ENCODE measurements at regions not wholly inside any gene's neighbourhood (a gene's known extent, or its start where the extent isn't known, plus 50 kb on each side); places are given as distances from the start of the nearest gene placed in this dataset.

- TF ChIP-seq ZNF596 (tag by site-specific recombination; IDR thresholded peaks at IDR 0.05) (no peak), ZBTB11 (tag by site-specific recombination; conservative IDR thresholded peaks at IDR 0.05; ENCODE audit: low read depth) (no peak)
Measured at GRCh38 chr13:73225990-73226389, 167.2 kb downstream of the KLF5 start (continued).

GRCh38 chr13:73224703-73225102, 165.9 kb downstream of the KLF5 start:
- H3K27ac ChIP-seq (ENCODE audit: extremely low read depth, low read depth, low read length), result no peak overlapping the region
- POLR2A ChIA-PET, result no interaction called here
- CTCF ChIA-PET, result no interaction called here
- no peak overlapping the region for H3K4me3 ChIP-seq (ENCODE audit: low read depth, low read length)
- H3K4me1 ChIP-seq (ENCODE audit: control insufficient read depth, insufficient read depth, low read length), result no peaks in the 10 kb centered on the region
- H3K9me3 ChIP-seq (ENCODE audit: control insufficient read depth, insufficient read depth, low read depth, low read length), result no peaks in the 10 kb centered on the region
- H3K36me3 ChIP-seq (ENCODE audit: control insufficient read depth in 2 of 2, insufficient read depth in 1 of 2, low read length in 2 of 2), result no peaks in the 10 kb centered on the region
- TF ChIP-seq SCRT2 (tag by site-specific recombination; IDR thresholded peaks at IDR 0.05) (peak; percentile 29; the same call in 1 of the 2 replicates), ZNF280C (tag by site-specific recombination; IDR thresholded peaks at IDR 0.05) (no peak)

- 0 out of 2 replicates have a peak, but pooled peaks have one; percentile 28 for TF ChIP-seq FEZF1 (tag by site-specific recombination; IDR thresholded peaks at IDR 0.05)
- no peak for TF ChIP-seq ZFP37 (tag by site-specific recombination; IDR thresholded peaks at IDR 0.05)
- TF ChIP-seq ZIC2 (tag by site-specific recombination; IDR thresholded peaks at IDR 0.05), result peak; percentile 25; the same call in 1 of the 2 replicates
- Histone ChIP-seq H3K9me3 (ENCODE audit: control insufficient read depth, insufficient read depth, low read depth, low read length) (no peaks in the 10 kb centered on the region), H3K27ac (ENCODE audit: extremely low read depth, low read depth, low read length) (no peak overlapping the region), H3K4me3 (ENCODE audit: low read depth, low read length) (no peak overlapping the region), H3K4me1 (ENCODE audit: control insufficient read depth, insufficient read depth, low read length) (no peaks in the 10 kb centered on the region), H3K36me3 (ENCODE audit: control insufficient read depth in 2 of 2, insufficient read depth in 1 of 2, low read length in 2 of 2) (no peaks in the 10 kb centered on the region)
- ChIA-PET POLR2A (no interaction called here), CTCF (no interaction called here)
Measured at GRCh38 chr13:73223372-73223781, 164.6 kb downstream of the KLF5 start.

- Histone ChIP-seq H3K4me1 (ENCODE audit: control insufficient read depth, insufficient read depth, low read length) (no peaks in the 10 kb centered on the region), H3K36me3 (ENCODE audit: control insufficient read depth in 2 of 2, insufficient read depth in 1 of 2, low read length in 2 of 2) (no peaks in the 10 kb centered on the region), H3K9me3 (ENCODE audit: control insufficient read depth, insufficient read depth, low read depth, low read length) (no peaks in the 10 kb centered on the region), H3K27ac (ENCODE audit: extremely low read depth, low read depth, low read length) (no peak overlapping the region), H3K4me3 (ENCODE audit: low read depth, low read length) (no peak overlapping the region)
- POLR2A ChIA-PET, result no interaction called here
- CTCF ChIA-PET, result no interaction called here
- TF ChIP-seq ZNF221 (tag by site-specific recombination; IDR thresholded peaks at IDR 0.05; ENCODE audit: borderline replicate concordance), result no peak
Measured at GRCh38 chr13:73222627-73223305, 164.0 kb downstream of the KLF5 start.

GRCh38 chr13:73220966-73221720, 162.3 kb downstream of the KLF5 start:
- H3K9me3 ChIP-seq (ENCODE audit: control insufficient read depth, insufficient read depth, low read depth, low read length), result no peaks in the 10 kb centered on the region
- H3K4me3 ChIP-seq (ENCODE audit: low read depth, low read length), result no peak overlapping the region
- POLR2A ChIA-PET, result no interaction called here
- no peaks in the 10 kb centered on the region for H3K36me3 ChIP-seq (ENCODE audit: control insufficient read depth in 2 of 2, insufficient read depth in 1 of 2, low read length in 2 of 2)
- CTCF ChIA-PET, result no interaction called here
- TF ChIP-seq ZXDB (tag by site-specific recombination; IDR thresholded peaks at IDR 0.05), result no peak
- no peak for TF ChIP-seq ZNF488 (tag by site-specific recombination; IDR thresholded peaks at IDR 0.05)
- TF ChIP-seq HOXD13 (CRISPR knock-in tag; IDR thresholded peaks at IDR 0.05; ENCODE audit: borderline replicate concordance), result no peak
- no peak for TF ChIP-seq ZNF596 (tag by site-specific recombination; IDR thresholded peaks at IDR 0.05)
- TF ChIP-seq ELK4 (IDR thresholded peaks at IDR 0.05; ENCODE audit: borderline replicate concordance, low read depth, low read length), result no peak
- no peak for TF ChIP-seq ZNF670 (tag by site-specific recombination; IDR thresholded peaks at IDR 0.05; ENCODE audit: low read depth)
- no peaks in the 10 kb centered on the region for H3K4me1 ChIP-seq (ENCODE audit: control insufficient read depth, insufficient read depth, low read length)
- H3K27ac ChIP-seq (ENCODE audit: extremely low read depth, low read depth, low read length), result no peak overlapping the region

Data from HEK293 (cell line).